Thyroid gland (tissue), 4 donors: ENCODE measurements at regions not wholly inside any gene's neighbourhood (a gene's known extent, or its start where the extent isn't known, plus 50 kb on each side); places are given as distances from the start of the nearest gene placed in this dataset.

Source experiments
- DNase-seq, 2 donors: peaks; one replicate each; pipeline ENCODE4 v3.0.0-alpha.2; 2019
- H3K27ac ChIP-seq, 3 donors: fragments of 200-600 bp; sonication (generic); 1 replicate in 2 of 3; 2 replicates in 1 of 3; pipeline ENCODE4 v1.5.1; 2016 to 2019; ENCODE audit warnings: mild to moderate bottlenecking in 1 of 3, moderate library complexity in 1 of 3
- H3K27me3 ChIP-seq: fragments of 200-600 bp; sonication (generic); one replicate; pipeline ENCODE4 v1.5.1; 2019
- H3K36me3 ChIP-seq, 2 donors: fragments of 200-600 bp; sonication (generic); one replicate each; pipeline ENCODE4 v1.5.1; 2016 to 2019
- H3K4me1 ChIP-seq, 2 donors: fragments of 200-600 bp; sonication (generic); one replicate each; pipeline ENCODE4 v1.5.1; 2017 to 2019
- H3K4me3 ChIP-seq, 3 donors: fragments of 200-600 bp; sonication (generic); replicated peaks in 1 of 3; 1 replicate in 2 of 3; 2 replicates in 1 of 3; pipeline ENCODE4 v1.5.1; 2016; ENCODE audit warnings: mild to moderate bottlenecking in 1 of 3
- H3K9me3 ChIP-seq: fragments of 200-600 bp; sonication (generic); one replicate; pipeline ENCODE4 v1.5.1; 2017
- CTCF ChIP-seq, 6 experiments: fragments of 200-600 bp in 3 of 6; fragments of 450-650 bp in 3 of 6; sonication (generic) in 3 of 6; IDR thresholded peaks; one replicate each; pipeline ENCODE4 v1.5.1; 2016 to 2019; ENCODE audit warnings: antibody characterized with exemption in 6 of 6, mild to moderate bottlenecking in 2 of 6, inconsistent platforms in 1 of 6, moderate library complexity in 1 of 6
- POLR2A ChIP-seq, 2 donors: fragments of 450-650 bp; IDR thresholded peaks; one replicate each; pipeline ENCODE4 v1.6.1; 2017; ENCODE audit warnings: antibody characterized with exemption in 2 of 2, mild to moderate bottlenecking in 2 of 2, moderate library complexity in 1 of 2
- WGBS, 2 donors: methylation state at CpG; one replicate each; pipeline ENCODE4 v1.1.5; 2017; 5-methylcytosine and 5-hydroxymethylcytosine counted together
- intact Hi-C: fragments of 100-400 bp; cut with DNase I; formaldehyde crosslinking; loops from one replicate; pipeline ENCODE4 v1.15.1; 2023

GRCh38 chr10:109025172-109025571 lies 898.1 kb downstream of the XPNPEP1 start:
- Histone ChIP-seq H3K27me3 (no peaks in the 10 kb centered on the region), H3K9me3 (no peaks in the 10 kb centered on the region), H3K4me3 (no peak overlapping the region), H3K36me3 (no peaks in the 10 kb centered on the region), H3K27ac (no peak overlapping the region), H3K4me1 (peaks cover 0 to 15% of the 10 kb centered on the region in 2 donors)
- intact Hi-C loops = no loop called here
- TF ChIP-seq CTCF (IDR thresholded peaks at IDR 0.05) (no peak), POLR2A (IDR thresholded peaks at IDR 0.05) (no peak)
- no peak for DNase-seq

DNA sequence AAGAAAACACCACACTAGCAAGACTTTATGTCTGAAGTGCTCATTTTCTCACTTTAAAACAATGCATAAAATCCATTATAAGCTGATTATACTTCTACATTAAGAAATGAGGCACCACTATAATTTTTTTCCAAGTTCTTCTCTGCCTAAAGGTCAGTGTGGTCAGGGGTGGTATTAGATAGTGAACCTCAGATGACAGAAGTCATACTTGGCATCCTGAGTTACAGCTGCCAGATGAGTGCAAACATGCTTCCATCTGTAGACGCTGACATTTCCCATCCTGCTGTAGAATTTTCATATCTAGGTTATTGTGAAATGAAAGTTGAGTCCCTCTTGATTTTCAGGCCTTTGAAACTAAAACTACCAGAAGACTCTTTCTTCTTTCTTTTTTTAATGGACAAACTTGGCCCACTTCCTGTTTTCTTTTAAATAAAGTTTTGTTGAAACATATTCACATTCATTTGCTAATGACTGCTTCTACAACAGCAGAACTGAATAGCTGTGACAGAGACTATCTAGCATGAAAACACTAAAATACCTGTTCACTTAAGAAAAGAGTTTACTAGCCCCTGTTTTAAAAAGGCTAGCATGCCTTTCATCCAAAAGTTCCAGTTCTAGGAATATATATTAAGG lies 900.8 kb downstream of the XPNPEP1 start:
- no peaks in the 10 kb centered on the region for H3K9me3 ChIP-seq
- no peaks in the 10 kb centered on the region for H3K27me3 ChIP-seq
- no peak for DNase-seq
- intact Hi-C loops = no loop called here
- H3K4me3 ChIP-seq = no peak overlapping the region
- H3K36me3 ChIP-seq = no peaks in the 10 kb centered on the region
- 86 to 93% methylated on average over 1 of the region's 1 CpG for WGBS, 2 donors
- peaks cover 0 to 5% of the 10 kb centered on the region in 2 donors for H3K4me1 ChIP-seq
- TF ChIP-seq POLR2A (IDR thresholded peaks at IDR 0.05) (no peak), CTCF (IDR thresholded peaks at IDR 0.05) (no peak)
- H3K27ac ChIP-seq = no peak overlapping the region

DNA sequence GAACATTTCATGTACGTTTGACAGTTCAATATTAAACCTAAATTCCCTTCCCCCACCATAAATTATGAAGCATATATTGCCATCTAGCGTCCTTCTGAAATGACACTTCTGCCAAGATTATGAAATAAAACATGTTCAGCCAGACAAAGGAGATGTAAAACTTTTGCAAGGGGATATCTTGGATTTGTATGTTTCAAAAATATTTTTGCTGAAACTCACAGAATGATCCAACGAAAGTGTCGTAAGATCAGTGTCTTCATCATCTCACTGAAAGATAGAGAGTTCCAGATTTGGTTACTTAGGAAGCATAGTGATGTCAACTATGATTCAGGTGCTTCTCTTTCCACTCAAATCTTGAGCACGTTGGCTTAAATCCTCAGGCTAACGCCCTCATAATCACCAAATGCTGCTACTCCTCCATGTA lies 904.3 kb downstream of the XPNPEP1 start:
- H3K4me3 ChIP-seq = no peak overlapping the region
- H3K4me1 ChIP-seq = no peaks in the 10 kb centered on the region
- 64 to 79% methylated on average over 6 of the region's 6 CpGs for WGBS, 2 donors
- no peaks in the 10 kb centered on the region for H3K9me3 ChIP-seq
- no peak overlapping the region for H3K27ac ChIP-seq
- intact Hi-C loops = no loop called here
- TF ChIP-seq POLR2A (IDR thresholded peaks at IDR 0.05) (no peak), CTCF (IDR thresholded peaks at IDR 0.05) (no peak)
- H3K36me3 ChIP-seq = no peaks in the 10 kb centered on the region
- H3K27me3 ChIP-seq = no peaks in the 10 kb centered on the region
- no peak for DNase-seq

DNA sequence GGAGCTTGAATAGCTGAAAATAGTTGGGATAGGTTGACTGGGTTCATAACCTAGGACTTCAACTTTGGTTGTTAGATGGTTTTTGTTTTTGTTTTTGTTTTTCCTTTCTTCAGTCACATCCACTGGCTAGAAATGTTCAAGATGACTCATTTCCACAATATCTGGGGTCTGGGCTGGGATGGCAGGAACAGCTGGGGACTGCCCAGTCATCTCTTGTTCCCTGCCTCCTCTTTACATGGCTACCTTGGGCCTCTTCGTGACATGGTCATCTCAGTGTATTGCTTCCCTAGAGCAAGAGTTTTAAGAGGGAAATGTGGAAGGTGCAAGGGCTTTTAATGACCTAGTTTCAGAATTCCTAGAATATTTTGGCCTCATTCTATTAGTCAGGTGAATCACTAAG lies 915.8 kb downstream of the XPNPEP1 start:
- no peaks in the 10 kb centered on the region for H3K9me3 ChIP-seq
- intact Hi-C loops = no loop called here
- no peak for DNase-seq
- H3K27me3 ChIP-seq = no peaks in the 10 kb centered on the region
- no peak overlapping the region for H3K4me3 ChIP-seq
- 77 to 94% methylated on average over 1 of the region's 1 CpG for WGBS, 2 donors
- no peak overlapping the region for H3K27ac ChIP-seq
- TF ChIP-seq POLR2A (IDR thresholded peaks at IDR 0.05) (no peak), CTCF (IDR thresholded peaks at IDR 0.05) (no peak)
- H3K4me1 ChIP-seq = no peaks in the 10 kb centered on the region
- no peaks in the 10 kb centered on the region for H3K36me3 ChIP-seq

DNA sequence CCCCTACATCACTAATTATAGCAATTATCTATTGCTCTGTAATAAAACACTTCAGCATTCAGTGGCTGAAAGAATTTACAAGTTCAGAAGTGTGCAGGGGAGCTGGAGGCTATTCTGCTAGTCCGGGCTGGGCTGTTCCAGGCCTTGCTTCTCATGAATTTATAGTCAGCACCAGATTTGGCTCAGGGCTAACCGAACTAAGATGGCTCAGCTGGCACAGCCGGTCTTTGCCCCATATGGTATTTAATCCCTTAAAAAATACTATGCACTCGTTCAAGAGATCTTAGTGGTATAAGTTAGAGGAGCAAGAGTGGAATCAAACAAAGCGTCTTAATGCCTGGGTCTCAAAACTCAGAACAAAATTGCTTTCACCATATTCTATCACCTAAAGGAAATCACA lies 932.9 kb downstream of the XPNPEP1 start:
- WGBS, 2 donors = 85 to 91% methylated on average over 5 of the region's 5 CpGs
- intact Hi-C loops = no loop called here
- no peaks in the 10 kb centered on the region for H3K36me3 ChIP-seq
- H3K27me3 ChIP-seq = no peaks in the 10 kb centered on the region
- no peak for DNase-seq
- H3K4me1 ChIP-seq = no peaks in the 10 kb centered on the region
- no peaks in the 10 kb centered on the region for H3K9me3 ChIP-seq
- no peak for TF ChIP-seq POLR2A (IDR thresholded peaks at IDR 0.05)
- no peak for TF ChIP-seq CTCF (IDR thresholded peaks at IDR 0.05)
- no peak overlapping the region for H3K27ac ChIP-seq
- H3K4me3 ChIP-seq = no peak overlapping the region
